ENCODE measurements at regions not wholly inside any gene's neighbourhood (a gene's known extent, or its start where the extent isn't known, plus 50 kb on each side); places are given as distances from the start of the nearest gene placed in this dataset.

- Histone ChIP-seq H3K27ac (no peak overlapping the region), H3K4me2 (no peak overlapping the region), H3K4me3 (no peak overlapping the region), H3K9me3 (no peaks in the 10 kb centered on the region), H3K4me1 (no peaks in the 10 kb centered on the region)
- WGBS (ENCODE audit: missing lambda C conversion rate): 29% methylated on average over 4 of the region's 29 CpGs
- no peak for DNase-seq (ENCODE audit: low read depth in 1 of 2, low spot score in 1 of 2)
- CTCF ChIA-PET: no interaction called here
- POLR2A ChIA-PET: no interaction called here
- ATAC-seq: no peak
- TF ChIP-seq REST (IDR thresholded peaks at IDR 0.05) (peak; percentile 32; the same call in 1 of the 2 replicates), HEYL (CRISPR knock-in tag; IDR thresholded peaks at IDR 0.05) (no peak)
- FAIRE-seq: no peak
Measured at GRCh38 chr6:90947184-90948064, 360.6 kb upstream of the MAP3K7 start.

DNA sequence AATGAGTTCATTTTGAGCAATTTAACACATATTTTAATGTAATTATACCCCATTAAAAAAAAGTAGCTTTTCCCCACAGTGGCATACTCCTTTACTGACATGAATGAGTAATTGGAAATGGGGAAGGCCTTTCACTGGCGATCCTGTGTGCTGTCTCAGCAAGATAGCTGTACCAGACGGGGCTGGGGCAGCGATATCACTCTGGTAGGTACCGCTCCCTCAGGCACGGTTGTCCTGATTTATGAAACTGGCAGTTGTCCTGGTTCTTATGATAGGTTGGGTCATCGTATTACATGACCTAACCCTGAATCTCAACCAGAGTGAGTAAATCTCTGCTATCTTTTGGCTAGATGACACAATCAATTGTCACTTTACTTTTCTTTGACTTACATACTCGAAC, 355.0 kb upstream of the MAP3K7 start:
- FAIRE-seq: no peak
- ATAC-seq: no peak

GRCh38 chr6:90940812-90941481, 354.1 kb upstream of the MAP3K7 start:
- ChIA-PET CTCF (interaction anchor here (0.7 to 1.6 kb wide), 8 partner anchors 10 to 139 kb away, joined by 3 to 6 read pairs (median 4); no protein-coding TSS in a partner anchor), POLR2A (no interaction called here)
- TF ChIP-seq CHD2 (IDR thresholded peaks at IDR 0.05; ENCODE audit: low read length, partially characterized antibody) (no peak), CTCF (IDR thresholded peaks at IDR 0.05) (peak; percentile 53), SMC3 (IDR thresholded peaks at IDR 0.05) (peak; percentile 24; the same call in 1 of the 3 replicates), RAD21 (conservative IDR thresholded peaks at IDR 0.05 in 1 of 2, IDR thresholded peaks at IDR 0.05 in 1 of 2) (peak; percentile 63 to 65), ZNF302 (CRISPR knock-in tag; IDR thresholded peaks at IDR 0.05) (no peak)
- ATAC-seq (peak; percentile 78 to 83), DNase-seq (ENCODE audit: low read depth in 1 of 2, low spot score in 1 of 2) (peak; percentile 2 to 57), FAIRE-seq (no peak)
- H3K4me3 ChIP-seq: no peak overlapping the region
- H3K4me1 ChIP-seq: no peaks in the 10 kb centered on the region
- H3K4me2 ChIP-seq: no peak overlapping the region
- H3K27ac ChIP-seq: no peak overlapping the region
- H3K9me3 ChIP-seq: no peaks in the 10 kb centered on the region
- WGBS (ENCODE audit: missing lambda C conversion rate): 1% methylated on average over 5 of the region's 5 CpGs

More for the DNA sequence above, 355.0 kb upstream of the MAP3K7 start:
- TF ChIP-seq CBX2 (IDR thresholded peaks at IDR 0.05; ENCODE audit: borderline replicate concordance, low read depth): no peak
- TF ChIP-seq ZSCAN20 (CRISPR knock-in tag; IDR thresholded peaks at IDR 0.05): no peak
- no peak for TF ChIP-seq MYC (IDR thresholded peaks at IDR 0.05; ENCODE audit: borderline replicate concordance, low read length)
- TF ChIP-seq CTCF (IDR thresholded peaks at IDR 0.05): no peak
- no peak for TF ChIP-seq JUN (IDR thresholded peaks at IDR 0.05)
- Histone ChIP-seq H3K4me3 (no peak overlapping the region), H3K27ac (no peak overlapping the region), H3K4me2 (no peak overlapping the region), H3K4me1 (no peaks in the 10 kb centered on the region), H3K9me3 (no peaks in the 10 kb centered on the region)
- CTCF ChIA-PET: interaction anchor here (1.6 kb wide), 1 partner anchor 12 kb away, joined by 4 read pairs; no protein-coding TSS in a partner anchor
- POLR2A ChIA-PET: no interaction called here
- WGBS (ENCODE audit: missing lambda C conversion rate): 20% methylated on average over 7 of the region's 7 CpGs
- no peak for DNase-seq (ENCODE audit: low read depth in 1 of 2, low spot score in 1 of 2)
